LNCAP (cell line): ENCODE measurements at regions not wholly inside any gene's neighbourhood (a gene's known extent, or its start where the extent isn't known, plus 50 kb on each side); places are given as distances from the start of the nearest gene placed in this dataset.

ENCODE experiments used
- CTCF ChIP-seq: fragments of 450-650 bp; IDR thresholded peaks from 2 replicates; pipeline ENCODE4 v1.5.1; 2017; ENCODE audit warnings: mild to moderate bottlenecking

- no peak for TF ChIP-seq CTCF
These were observed 735.9 kb upstream of the PCDH9 start for GRCh38 chr13:67966065-67966464.

DNA sequence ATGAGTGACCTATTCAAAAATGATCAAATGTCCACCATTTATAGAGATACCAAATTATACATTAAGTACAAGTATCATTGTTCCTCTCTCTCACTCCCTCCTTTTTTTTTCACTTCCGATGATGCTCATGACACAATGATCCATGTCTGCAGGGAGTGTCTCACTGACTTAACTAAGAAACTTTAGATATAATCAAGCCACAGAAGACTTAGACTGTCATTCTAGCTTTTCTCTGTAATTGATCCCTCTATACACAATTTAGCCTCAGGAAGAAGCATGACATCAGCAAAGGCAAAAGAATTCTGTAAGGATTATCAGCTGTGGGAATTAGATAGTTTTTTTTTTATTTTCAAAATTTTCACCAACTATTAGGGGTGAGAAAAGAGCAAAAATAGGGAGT is 734.9 kb upstream of the PCDH9 start:
- TF ChIP-seq CTCF: no peak

DNA sequence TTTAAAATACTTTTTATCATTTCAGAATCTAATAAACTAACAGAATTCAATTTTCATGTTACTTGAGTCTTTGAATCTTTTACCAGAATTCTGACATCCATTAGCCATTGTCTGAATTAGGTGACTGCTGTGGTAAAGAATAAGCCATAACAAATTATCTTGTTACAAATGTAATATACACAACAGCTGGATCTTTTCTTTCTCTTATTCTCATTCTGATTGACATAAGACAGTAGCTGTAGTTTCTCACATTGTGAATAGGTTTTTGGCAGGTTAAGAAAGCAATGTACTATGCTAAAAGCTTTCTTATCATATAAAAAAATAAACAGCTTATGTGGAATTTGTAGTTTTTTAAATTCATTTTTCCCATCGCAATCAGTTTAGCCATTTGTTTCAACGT is 734.0 kb upstream of the PCDH9 start:
- no peak for TF ChIP-seq CTCF

DNA sequence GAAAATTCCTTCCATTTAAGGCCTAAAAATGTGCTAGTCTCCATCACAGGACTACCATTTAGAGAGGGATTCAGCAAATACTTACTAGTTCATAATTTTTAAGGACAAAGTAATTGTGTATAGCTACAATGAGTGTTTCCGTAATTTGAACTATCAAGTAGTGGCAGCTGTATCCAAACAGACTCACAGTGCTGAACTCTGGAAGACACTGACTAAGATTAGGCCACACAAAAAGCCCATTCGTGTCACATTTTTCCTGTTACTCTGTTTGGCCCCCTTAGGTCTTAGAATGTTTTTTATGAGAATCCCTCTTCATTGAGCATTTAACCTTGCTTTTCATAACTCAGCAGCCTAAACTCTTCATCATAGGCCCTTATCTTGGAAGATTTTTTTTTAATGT is 731.2 kb upstream of the PCDH9 start:
- no peak for TF ChIP-seq CTCF

DNA sequence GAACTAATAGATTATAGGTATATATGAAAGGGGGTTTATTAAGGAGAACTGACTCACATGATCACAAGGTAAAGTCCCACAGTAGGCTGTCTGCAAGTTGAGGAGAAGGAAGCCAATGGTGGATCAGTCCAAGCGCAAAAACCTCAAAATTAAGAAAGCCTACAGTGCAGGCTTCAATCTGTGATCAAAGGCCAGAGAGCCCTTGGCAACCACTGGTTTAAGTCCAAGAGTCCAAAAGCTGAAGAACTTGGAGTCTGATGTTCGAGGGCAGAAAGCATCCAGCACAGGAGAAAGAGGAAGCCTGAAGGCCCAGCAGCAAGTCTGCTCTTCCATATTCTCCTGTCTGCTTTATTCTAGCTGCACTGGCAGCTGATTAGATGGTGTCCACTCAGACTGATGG is 721.3 kb upstream of the PCDH9 start:
- TF ChIP-seq CTCF: no peak

GRCh38 chr13:67950603-67951002 is 720.5 kb upstream of the PCDH9 start:
- no peak for TF ChIP-seq CTCF

DNA sequence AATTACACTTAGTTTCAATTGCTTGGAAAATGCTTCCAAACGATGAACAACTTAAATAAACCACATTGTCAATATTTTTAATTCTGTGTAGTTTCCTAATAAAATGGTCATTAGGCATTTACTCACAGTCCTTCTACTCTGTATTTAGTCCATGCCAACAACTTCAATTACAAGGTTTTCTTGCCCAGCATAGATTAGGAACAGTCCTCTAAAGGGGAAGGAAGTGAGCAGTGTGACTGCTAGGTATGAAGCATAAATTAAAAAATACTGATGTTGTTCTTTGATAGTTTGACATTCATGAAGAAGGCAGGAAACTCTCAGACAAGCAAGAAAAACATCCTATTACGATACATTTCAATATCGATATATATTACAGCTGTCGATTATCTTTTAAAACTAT is 716.0 kb upstream of the PCDH9 start:
- TF ChIP-seq CTCF: no peak

DNA sequence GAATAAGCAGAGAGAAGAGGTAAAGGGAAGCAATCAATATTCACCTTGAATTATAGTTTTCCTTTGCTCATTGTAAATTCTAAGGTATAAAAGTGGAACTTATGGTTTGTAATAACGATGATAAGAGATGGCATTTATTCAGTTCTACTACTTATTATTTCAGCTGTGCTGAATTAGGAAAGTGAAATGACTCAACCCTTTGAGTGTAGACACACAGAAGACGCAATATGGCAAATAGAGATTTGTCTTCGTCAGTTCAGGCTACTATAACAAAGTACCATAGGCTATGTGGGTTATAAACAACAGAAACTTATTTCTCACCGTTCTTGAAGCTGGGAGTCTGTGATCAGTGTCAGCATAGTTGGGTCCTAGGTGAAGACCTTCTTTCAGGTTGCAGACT is 713.0 kb upstream of the PCDH9 start:
- TF ChIP-seq CTCF: no peak
